ENCODE measurements at regions not wholly inside any gene's neighbourhood (a gene's known extent, or its start where the extent isn't known, plus 50 kb on each side); places are given as distances from the start of the nearest gene placed in this dataset.
"Not testable (repeated sequence)": the region's sequence is repeated elsewhere in the genome, so short reads cannot be mapped to it uniquely, and the experiment has no call there.

DNA sequence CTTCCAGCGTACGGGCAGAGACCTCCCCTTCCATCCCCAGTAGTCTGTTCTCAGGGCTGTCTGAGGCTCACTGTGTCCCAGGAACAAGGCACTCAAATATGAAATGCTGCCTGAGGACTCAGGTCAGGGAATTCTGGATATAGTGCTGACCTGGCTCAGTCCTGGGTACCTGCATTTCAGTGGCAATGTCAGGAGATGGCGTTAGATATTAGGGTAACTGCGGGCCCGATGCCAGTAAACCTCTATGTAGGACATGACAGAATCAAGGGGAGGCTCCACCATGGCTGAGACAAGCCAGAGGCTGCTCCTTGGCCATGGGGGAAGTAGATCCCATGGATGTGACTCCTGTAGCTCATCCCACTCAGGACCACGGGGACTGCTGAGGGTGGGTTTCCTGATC is 131.7 kb downstream of the ZNF280B start:
- TF ChIP-seq, protein P1, sequence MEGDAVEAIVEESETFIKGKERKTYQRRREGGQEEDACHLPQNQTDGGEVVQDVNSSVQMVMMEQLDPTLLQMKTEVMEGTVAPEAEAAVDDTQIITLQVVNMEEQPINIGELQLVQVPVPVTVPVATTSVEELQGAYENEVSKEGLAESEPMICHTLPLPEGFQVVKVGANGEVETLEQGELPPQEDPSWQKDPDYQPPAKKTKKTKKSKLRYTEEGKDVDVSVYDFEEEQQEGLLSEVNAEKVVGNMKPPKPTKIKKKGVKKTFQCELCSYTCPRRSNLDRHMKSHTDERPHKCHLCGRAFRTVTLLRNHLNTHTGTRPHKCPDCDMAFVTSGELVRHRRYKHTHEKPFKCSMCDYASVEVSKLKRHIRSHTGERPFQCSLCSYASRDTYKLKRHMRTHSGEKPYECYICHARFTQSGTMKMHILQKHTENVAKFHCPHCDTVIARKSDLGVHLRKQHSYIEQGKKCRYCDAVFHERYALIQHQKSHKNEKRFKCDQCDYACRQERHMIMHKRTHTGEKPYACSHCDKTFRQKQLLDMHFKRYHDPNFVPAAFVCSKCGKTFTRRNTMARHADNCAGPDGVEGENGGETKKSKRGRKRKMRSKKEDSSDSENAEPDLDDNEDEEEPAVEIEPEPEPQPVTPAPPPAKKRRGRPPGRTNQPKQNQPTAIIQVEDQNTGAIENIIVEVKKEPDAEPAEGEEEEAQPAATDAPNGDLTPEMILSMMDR (IDR thresholded peaks at IDR 0.05; ENCODE audit: insufficient read depth, low read length, poor library complexity, severe bottlenecking): not testable (repeated sequence)
- not testable (repeated sequence) for TF ChIP-seq EZH2phosphoT487 (conservative IDR thresholded peaks at IDR 0.05; ENCODE audit: low read length)
